ENCODE measurements at regions not wholly inside any gene's neighbourhood (a gene's known extent, or its start where the extent isn't known, plus 50 kb on each side); places are given as distances from the start of the nearest gene placed in this dataset.
"Not testable (repeated sequence)": the region's sequence is repeated elsewhere in the genome, so short reads cannot be mapped to it uniquely, and the experiment has no call there.

GRCh38 chr16:29094729-29095624, 110.1 kb downstream of the LAT start:
- not testable (repeated sequence) for H2AFZ ChIP-seq (ENCODE audit: low read length); H3K79me2 ChIP-seq (ENCODE audit: insufficient read depth, low read length); H3K4me1 ChIP-seq (ENCODE audit: insufficient read depth, low read length, poor library complexity, severe bottlenecking); H3K9ac ChIP-seq (ENCODE audit: low read depth, low read length, poor library complexity, severe bottlenecking); H3K9me3 ChIP-seq (ENCODE audit: insufficient read depth, low read depth, low read length); H3K4me2 ChIP-seq (ENCODE audit: low read depth, low read length, poor library complexity, severe bottlenecking); H3K36me3 ChIP-seq (ENCODE audit: insufficient read depth, low read length); H3K9me2 ChIP-seq (replicated peaks; ENCODE audit: low read depth, low read length); H4K20me1 ChIP-seq (ENCODE audit: insufficient read depth, low read length, poor library complexity, severe bottlenecking); H3K27me3 ChIP-seq (ENCODE audit: insufficient read depth, low read length, poor library complexity, severe bottlenecking); H3K4me3 ChIP-seq (ENCODE audit: low read length, poor library complexity, severe bottlenecking); H3F3A ChIP-seq (ENCODE audit: low read depth)

- not testable (repeated sequence) for H4K20me1 ChIP-seq (ENCODE audit: insufficient read depth, low read length, poor library complexity, severe bottlenecking); H3K9me3 ChIP-seq (ENCODE audit: insufficient read depth, low read depth, low read length); H3K36me3 ChIP-seq (ENCODE audit: insufficient read depth, low read length); H3K4me2 ChIP-seq (ENCODE audit: low read depth, low read length, poor library complexity, severe bottlenecking); H3F3A ChIP-seq (ENCODE audit: low read depth); H3K27me3 ChIP-seq (ENCODE audit: insufficient read depth, low read length, poor library complexity, severe bottlenecking); H3K9me2 ChIP-seq (replicated peaks; ENCODE audit: low read depth, low read length); H3K9ac ChIP-seq (ENCODE audit: low read depth, low read length, poor library complexity, severe bottlenecking); H3K79me2 ChIP-seq (ENCODE audit: insufficient read depth, low read length); H3K4me3 ChIP-seq (ENCODE audit: low read length, poor library complexity, severe bottlenecking); H3K4me1 ChIP-seq (ENCODE audit: insufficient read depth, low read length, poor library complexity, severe bottlenecking); H2AFZ ChIP-seq (ENCODE audit: low read length)
Observed at GRCh38 chr16:29094325-29094724, 109.5 kb downstream of the LAT start.

GRCh38 chr16:29089679-29090078, 104.8 kb downstream of the LAT start:
- not testable (repeated sequence) for H3K4me1 ChIP-seq (ENCODE audit: insufficient read depth, low read length, poor library complexity, severe bottlenecking); H3F3A ChIP-seq (ENCODE audit: low read depth); H4K20me1 ChIP-seq (ENCODE audit: insufficient read depth, low read length, poor library complexity, severe bottlenecking); H3K36me3 ChIP-seq (ENCODE audit: insufficient read depth, low read length); H3K9me3 ChIP-seq (ENCODE audit: insufficient read depth, low read depth, low read length); H3K4me3 ChIP-seq (ENCODE audit: low read length, poor library complexity, severe bottlenecking); H2AFZ ChIP-seq (ENCODE audit: low read length); H3K27me3 ChIP-seq (ENCODE audit: insufficient read depth, low read length, poor library complexity, severe bottlenecking); H3K79me2 ChIP-seq (ENCODE audit: insufficient read depth, low read length); H3K9ac ChIP-seq (ENCODE audit: low read depth, low read length, poor library complexity, severe bottlenecking); H3K9me2 ChIP-seq (replicated peaks; ENCODE audit: low read depth, low read length); H3K4me2 ChIP-seq (ENCODE audit: low read depth, low read length, poor library complexity, severe bottlenecking)

- H3K4me3 ChIP-seq (ENCODE audit: low read length, poor library complexity, severe bottlenecking); H3K9me3 ChIP-seq (ENCODE audit: insufficient read depth, low read depth, low read length); H3K9me2 ChIP-seq (replicated peaks; ENCODE audit: low read depth, low read length); H2AFZ ChIP-seq (ENCODE audit: low read length); H3F3A ChIP-seq (ENCODE audit: low read depth); H3K27me3 ChIP-seq (ENCODE audit: insufficient read depth, low read length, poor library complexity, severe bottlenecking); H3K4me1 ChIP-seq (ENCODE audit: insufficient read depth, low read length, poor library complexity, severe bottlenecking); H4K20me1 ChIP-seq (ENCODE audit: insufficient read depth, low read length, poor library complexity, severe bottlenecking); H3K79me2 ChIP-seq (ENCODE audit: insufficient read depth, low read length); H3K36me3 ChIP-seq (ENCODE audit: insufficient read depth, low read length); H3K9ac ChIP-seq (ENCODE audit: low read depth, low read length, poor library complexity, severe bottlenecking); H3K4me2 ChIP-seq (ENCODE audit: low read depth, low read length, poor library complexity, severe bottlenecking): not testable (repeated sequence)
Observed at GRCh38 chr16:29087673-29088072, 102.8 kb downstream of the LAT start.

- H3K9ac ChIP-seq (ENCODE audit: low read depth, low read length, poor library complexity, severe bottlenecking); H4K20me1 ChIP-seq (ENCODE audit: insufficient read depth, low read length, poor library complexity, severe bottlenecking); H2AFZ ChIP-seq (ENCODE audit: low read length); H3K79me2 ChIP-seq (ENCODE audit: insufficient read depth, low read length); H3K9me2 ChIP-seq (replicated peaks; ENCODE audit: low read depth, low read length); H3K36me3 ChIP-seq (ENCODE audit: insufficient read depth, low read length); H3F3A ChIP-seq (ENCODE audit: low read depth); H3K4me1 ChIP-seq (ENCODE audit: insufficient read depth, low read length, poor library complexity, severe bottlenecking); H3K9me3 ChIP-seq (ENCODE audit: insufficient read depth, low read depth, low read length); H3K27me3 ChIP-seq (ENCODE audit: insufficient read depth, low read length, poor library complexity, severe bottlenecking); H3K4me2 ChIP-seq (ENCODE audit: low read depth, low read length, poor library complexity, severe bottlenecking): not testable (repeated sequence)
- H3K4me3 ChIP-seq (ENCODE audit: low read length, poor library complexity, severe bottlenecking): peak overlapping the region; percentile 49
Observed at GRCh38 chr16:29081829-29082639, 97.2 kb downstream of the LAT start.

GRCh38 chr16:29074554-29075402, 89.9 kb downstream of the LAT start:
- H3K9ac ChIP-seq (ENCODE audit: low read depth, low read length, poor library complexity, severe bottlenecking); H3K9me2 ChIP-seq (replicated peaks; ENCODE audit: low read depth, low read length); H3K4me3 ChIP-seq (ENCODE audit: low read length, poor library complexity, severe bottlenecking); H4K20me1 ChIP-seq (ENCODE audit: insufficient read depth, low read length, poor library complexity, severe bottlenecking); H3F3A ChIP-seq (ENCODE audit: low read depth); H3K9me3 ChIP-seq (ENCODE audit: insufficient read depth, low read depth, low read length); H3K36me3 ChIP-seq (ENCODE audit: insufficient read depth, low read length); H3K27me3 ChIP-seq (ENCODE audit: insufficient read depth, low read length, poor library complexity, severe bottlenecking); H3K4me2 ChIP-seq (ENCODE audit: low read depth, low read length, poor library complexity, severe bottlenecking); H2AFZ ChIP-seq (ENCODE audit: low read length); H3K4me1 ChIP-seq (ENCODE audit: insufficient read depth, low read length, poor library complexity, severe bottlenecking); H3K79me2 ChIP-seq (ENCODE audit: insufficient read depth, low read length): not testable (repeated sequence)

- not testable (repeated sequence) for H3K4me1 ChIP-seq (ENCODE audit: insufficient read depth, low read length, poor library complexity, severe bottlenecking); H2AFZ ChIP-seq (ENCODE audit: low read length); H3F3A ChIP-seq (ENCODE audit: low read depth); H3K27me3 ChIP-seq (ENCODE audit: insufficient read depth, low read length, poor library complexity, severe bottlenecking); H3K4me2 ChIP-seq (ENCODE audit: low read depth, low read length, poor library complexity, severe bottlenecking); H3K36me3 ChIP-seq (ENCODE audit: insufficient read depth, low read length); H3K79me2 ChIP-seq (ENCODE audit: insufficient read depth, low read length); H4K20me1 ChIP-seq (ENCODE audit: insufficient read depth, low read length, poor library complexity, severe bottlenecking); H3K9me3 ChIP-seq (ENCODE audit: insufficient read depth, low read depth, low read length); H3K4me3 ChIP-seq (ENCODE audit: low read length, poor library complexity, severe bottlenecking); H3K9ac ChIP-seq (ENCODE audit: low read depth, low read length, poor library complexity, severe bottlenecking); H3K9me2 ChIP-seq (replicated peaks; ENCODE audit: low read depth, low read length)
Observed at GRCh38 chr16:29062235-29062634, 77.4 kb downstream of the LAT start.

Measured in Loucy (cell line).